Heart left ventricle (tissue), 16 donors: ENCODE measurements at regions not wholly inside any gene's neighbourhood (a gene's known extent, or its start where the extent isn't known, plus 50 kb on each side); places are given as distances from the start of the nearest gene placed in this dataset.

Experiments
- ATAC-seq, 4 donors: fragments of 200-7000 bp; cut with Tn5 transposase; one replicate each; pipeline ENCODE4 v1.9.1; 2020 to 2022; ENCODE audit warnings: moderate library complexity in 4 of 4, mild to moderate bottlenecking in 3 of 4, moderate number of reproducible peaks in 1 of 4
- DNase-seq, 5 donors: peaks; one replicate each; pipeline ENCODE4 v3.0.0-alpha.2; 2020
- H3K27ac ChIP-seq, 12 donors: fragments of 200-600 bp; sonication (generic) in 4 of 12; one replicate each; pipeline versions ENCODE4 v1.5.0 to v1.8.0; 2016 to 2022; ENCODE audit warnings: mild to moderate bottlenecking in 2 of 12
- H3K27me3 ChIP-seq, 9 donors: fragments of 200-600 bp; sonication (generic) in 2 of 9; one replicate each; pipeline versions ENCODE4 v1.5.1 to v1.8.0; 2016 to 2022; ENCODE audit warnings: mild to moderate bottlenecking in 3 of 9
- H3K36me3 ChIP-seq, 9 donors: fragments of 200-600 bp; sonication (generic) in 2 of 9; one replicate each; pipeline versions ENCODE4 v1.5.0 to v1.8.0; 2018 to 2022; ENCODE audit warnings: mild to moderate bottlenecking in 2 of 9
- H3K4me1 ChIP-seq, 12 donors: fragments of 200-600 bp; sonication (generic) in 4 of 12; one replicate each; pipeline versions ENCODE4 v1.5.0 to v1.8.0; 2016 to 2022; ENCODE audit warnings: mild to moderate bottlenecking in 3 of 12
- H3K4me3 ChIP-seq, 12 donors: fragments of 200-600 bp; sonication (generic) in 4 of 12; one replicate each; pipeline versions ENCODE4 v1.5.0 to v1.8.0; 2017 to 2022; ENCODE audit warnings: mild to moderate bottlenecking in 9 of 12, moderate library complexity in 4 of 12
- H3K9me3 ChIP-seq, 12 donors: fragments of 200-600 bp; sonication (generic) in 4 of 12; one replicate each; pipeline versions ENCODE4 v1.5.0 to v1.8.0; 2016 to 2022; ENCODE audit warnings: mild to moderate bottlenecking in 1 of 12
- CTCF ChIP-seq, 12 donors: fragments of 200-600 bp; sonication (generic) in 4 of 12; IDR thresholded peaks; one replicate each; pipeline versions ENCODE4 v1.5.0 to v1.8.0; 2018 to 2022; ENCODE audit warnings: antibody characterized with exemption in 12 of 12, mild to moderate bottlenecking in 5 of 12
- POLR2A ChIP-seq, 2 donors: fragments of 450-650 bp; IDR thresholded peaks; one replicate each; pipeline ENCODE4 v1.6.1; 2017; ENCODE audit warnings: antibody characterized with exemption in 2 of 2, mild to moderate bottlenecking in 2 of 2, moderate library complexity in 2 of 2
- WGBS, 4 donors: extraction: QIAGEN DNeasy Blood & Tissue Kit in 2 of 4; methylation state at CpG; one replicate each; pipeline versions ENCODE4 v1.1.5 to v1.1.7; 2013 to 2018; 5-methylcytosine and 5-hydroxymethylcytosine counted together
- intact Hi-C, 10 donors: fragments of 100-400 bp; cut with DNase I; formaldehyde crosslinking; loops; one replicate each; pipeline versions ENCODE4 v1.11.1 to v1.14.2; 2022
- donor health status: ischemic (EF 13 %, LVEDD 7.1; RV severe dilation, severe dysfunction).
- donor health status: healthy with polysubstance abuse.
- donor health status: DM: no; HTN: yes; CAD: no.
- donor health status: DM: no; HTN: no; CAD: no.
- donor health status: ischemic (EF 25% LVEDD 6.9; RV normal size, moderate dysfunction).
- donor health status: ischemic (EF 25% LVEDD 5.7; RV mildly dilated, moderate dysfunction).
- donor health status: healthy.
- donor health status: DM: yes; HTN: yes; CAD: no.
- donor health status: ischemic (EF 35%, LVEDD 5.7; RV mildly dilated, moderate dysfunction).
- donor health status: nonischemic (EF 11% LVEDD 7.7; RV severe dilation, severe dysfunction).
- donor health status: DM: yes; HTN: yes; CAD: no.
- donor health status: PGD.
- donor health status: ischemic (EF 29% LVEDD 5.4; RV normal size, mild dysfunction).
- donor health status: nonischemic (EF 23%, LVEDD 6.1; RV moderate dilation, normal function).

GRCh38 chr16:66256919-66257318 lies 109.6 kb upstream of the CDH5 start:
- 90 to 98% (median 95%) methylated on average over 1 of the region's 1 CpG for WGBS, 4 donors
- intact Hi-C loops = no loop called here

GRCh38 chr16:66255647-66256046 lies 110.8 kb upstream of the CDH5 start:
- no peak for DNase-seq
- H3K9me3 ChIP-seq = peaks cover 0 to 4% (median 0%) of the 10 kb centered on the region in 12 donors
- ATAC-seq = no peak
- no peaks in the 10 kb centered on the region for H3K27me3 ChIP-seq
- H3K27ac ChIP-seq = no peak overlapping the region
- 86 to 92% (median 90%) methylated on average over 4 of the region's 4 CpGs for WGBS, 4 donors
- TF ChIP-seq POLR2A (IDR thresholded peaks at IDR 0.05) = no peak
- TF ChIP-seq CTCF (IDR thresholded peaks at IDR 0.05) = no peak
- H3K4me3 ChIP-seq = no peak overlapping the region
- no peaks in the 10 kb centered on the region for H3K36me3 ChIP-seq
- intact Hi-C loops = no loop called here
- H3K4me1 ChIP-seq = peaks cover 0 to 12% (median 6%) of the 10 kb centered on the region in 12 donors

More at GRCh38 chr16:66256919-66257318, 109.6 kb upstream of the CDH5 start:
- no peak for DNase-seq
- Histone ChIP-seq H3K9me3 (peaks cover 0 to 4% (median 0%) of the 10 kb centered on the region in 12 donors), H3K4me3 (no peak overlapping the region), H3K36me3 (no peaks in the 10 kb centered on the region), H3K4me1 (peaks cover 0 to under 1% (median 0%) of the 10 kb centered on the region in 12 donors), H3K27ac (no peak overlapping the region), H3K27me3 (no peaks in the 10 kb centered on the region)
- TF ChIP-seq CTCF (IDR thresholded peaks at IDR 0.05) (no peak), POLR2A (IDR thresholded peaks at IDR 0.05) (no peak)
- no peak for ATAC-seq

- H3K27ac ChIP-seq = no peak overlapping the region
- intact Hi-C loops = no loop called here
- no peaks in the 10 kb centered on the region for H3K36me3 ChIP-seq
- ATAC-seq (no peak), DNase-seq (no peak)
- H3K27me3 ChIP-seq = no peaks in the 10 kb centered on the region
- peaks cover 0 to 4% (median 0%) of the 10 kb centered on the region in 12 donors for H3K9me3 ChIP-seq
- H3K4me3 ChIP-seq = no peak overlapping the region
- 61 to 75% (median 72%) methylated on average over 2 of the region's 2 CpGs for WGBS, 4 donors
- H3K4me1 ChIP-seq = peaks cover 0 to 17% (median 11%) of the 10 kb centered on the region in 12 donors
- TF ChIP-seq POLR2A (IDR thresholded peaks at IDR 0.05) (no peak), CTCF (IDR thresholded peaks at IDR 0.05) (no peak)
These were observed 111.7 kb upstream of the CDH5 start for GRCh38 chr16:66254751-66255150.

DNA sequence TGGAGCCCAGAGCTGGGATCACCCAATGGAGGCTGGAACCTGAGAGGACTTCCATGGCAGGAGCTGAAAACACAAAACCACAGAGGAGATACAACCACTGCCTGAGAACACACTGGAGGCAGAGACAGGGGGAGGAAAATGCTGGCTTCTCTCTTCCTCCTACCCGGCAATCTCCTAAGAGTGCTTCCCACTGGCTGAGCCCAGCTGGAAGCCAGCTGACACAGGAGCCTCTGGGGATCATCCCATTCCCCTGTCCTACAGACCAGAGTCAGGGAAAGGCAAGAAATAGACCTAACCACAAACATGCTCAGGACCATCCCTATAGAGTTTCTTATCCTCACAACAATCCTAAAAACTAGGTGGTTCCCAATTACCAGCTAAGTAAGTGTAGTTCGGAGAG lies 112.4 kb upstream of the CDH5 start:
- WGBS, 4 donors = 62 to 74% (median 68%) methylated on average over 2 of the region's 2 CpGs
- Histone ChIP-seq H3K9me3 (peaks cover 0 to 4% (median 0%) of the 10 kb centered on the region in 12 donors), H3K36me3 (no peaks in the 10 kb centered on the region), H3K27me3 (no peaks in the 10 kb centered on the region), H3K4me1 (peaks cover 0 to 17% (median 11%) of the 10 kb centered on the region in 12 donors), H3K4me3 (no peak overlapping the region), H3K27ac (no peak overlapping the region)
- intact Hi-C loops = no loop called here
- ATAC-seq = no peak
- DNase-seq = no peak
- TF ChIP-seq CTCF (IDR thresholded peaks at IDR 0.05) = no peak
